OCI-LY1 (cell line): ENCODE measurements at regions not wholly inside any gene's neighbourhood (a gene's known extent, or its start where the extent isn't known, plus 50 kb on each side); places are given as distances from the start of the nearest gene placed in this dataset.

ENCODE experiments used
- H2AFZ ChIP-seq: fragments of 200-600 bp; sonication (generic), shearing (Covaris generic); 2 replicates; pipeline ENCODE4 v1.6.0; 2014; ENCODE audit warnings: antibody characterized with exemption, mild to moderate bottlenecking, low read length
- H3F3A ChIP-seq: fragments of 200-600 bp; sonication (generic), shearing (Covaris generic); 2 replicates; pipeline ENCODE4 v1.6.0; 2014; ENCODE audit warnings: mild to moderate bottlenecking, antibody characterized with exemption, low read length, moderate library complexity; ENCODE audit not compliant: insufficient read depth
- H3K27ac ChIP-seq: fragments of 200-600 bp; sonication (generic); 2 replicates; pipeline ENCODE4 v1.5.1; 2014; ENCODE audit warnings: low read length, mixed run types, mild to moderate bottlenecking, low read depth; ENCODE audit not compliant: poor library complexity, severe bottlenecking
- H3K27me3 ChIP-seq: fragments of 200-600 bp; sonication (generic); 2 replicates; pipeline ENCODE4 v1.6.0; 2014; ENCODE audit warnings: antibody characterized with exemption, mild to moderate bottlenecking, low read length, moderate library complexity; ENCODE audit not compliant: insufficient read depth
- H3K36me3 ChIP-seq: fragments of 200-600 bp; sonication (generic); 2 replicates; pipeline ENCODE4 v1.6.1; 2014; ENCODE audit warnings: mild to moderate bottlenecking, antibody characterized with exemption, low read length, moderate library complexity, mixed read lengths; ENCODE audit not compliant: insufficient read depth
- H3K4me1 ChIP-seq: fragments of 200-600 bp; sonication (generic); 2 replicates; pipeline ENCODE4 v1.5.1; 2014; ENCODE audit warnings: mild to moderate bottlenecking, low read length, moderate library complexity; ENCODE audit not compliant: insufficient read depth, severe bottlenecking
- H3K4me2 ChIP-seq: fragments of 200-600 bp; sonication (generic), shearing (Covaris generic); 2 replicates; pipeline ENCODE4 v1.6.1; 2014; ENCODE audit warnings: low read length
- H3K4me3 ChIP-seq: fragments of 200-600 bp; sonication (generic); 2 replicates; pipeline ENCODE4 v1.5.1; 2014; ENCODE audit warnings: low read length, low read depth, mild to moderate bottlenecking, mixed read lengths; ENCODE audit not compliant: poor library complexity, severe bottlenecking
- H3K79me2 ChIP-seq: fragments of 200-600 bp; shearing (Covaris generic); 2 replicates; pipeline ENCODE4 v1.6.1; 2016; ENCODE audit warnings: mixed run types, low read length, mixed read lengths; ENCODE audit not compliant: insufficient read depth
- H3K9ac ChIP-seq: fragments of 200-600 bp; sonication (generic), shearing (Covaris generic); 2 replicates; pipeline ENCODE4 v1.6.1; 2014; ENCODE audit warnings: mild to moderate bottlenecking, low read length, mixed read lengths
- H3K9me2 ChIP-seq: fragments of 200-600 bp; sonication (generic), shearing (Covaris generic); 2 replicates; pipeline ENCODE4 v1.6.1; 2014; ENCODE audit warnings: low read depth, mild to moderate bottlenecking, low read length, mixed read lengths
- H3K9me3 ChIP-seq: fragments of 200-600 bp; shearing (Covaris generic); 2 replicates; pipeline ENCODE4 v1.6.1; 2014; ENCODE audit warnings: low read length, mixed read lengths
- H4K20me1 ChIP-seq: fragments of 200-600 bp; sonication (generic), shearing (Covaris generic); 2 replicates; pipeline ENCODE4 v1.6.0; 2016; ENCODE audit warnings: mild to moderate bottlenecking, low read length; ENCODE audit not compliant: insufficient read depth
- EZH2 ChIP-seq: fragments of 200-600 bp; sonication (generic), shearing (Covaris generic); IDR thresholded peaks from 2 replicates; pipeline ENCODE4 v1.8.0; 2017; ENCODE audit warnings: borderline replicate concordance, mixed run types, mild to moderate bottlenecking, antibody characterized with exemption, low read length, moderate library complexity, mixed read lengths
- TF ChIP-seq, protein P1 (sequence below): fragments of 200-600 bp; sonication (generic), shearing (Covaris generic); IDR thresholded peaks from 2 replicates; pipeline ENCODE4 v1.5.1; 2017; ENCODE audit warnings: mild to moderate bottlenecking, antibody characterized with exemption, low read length, moderate library complexity, mixed read lengths

DNA sequence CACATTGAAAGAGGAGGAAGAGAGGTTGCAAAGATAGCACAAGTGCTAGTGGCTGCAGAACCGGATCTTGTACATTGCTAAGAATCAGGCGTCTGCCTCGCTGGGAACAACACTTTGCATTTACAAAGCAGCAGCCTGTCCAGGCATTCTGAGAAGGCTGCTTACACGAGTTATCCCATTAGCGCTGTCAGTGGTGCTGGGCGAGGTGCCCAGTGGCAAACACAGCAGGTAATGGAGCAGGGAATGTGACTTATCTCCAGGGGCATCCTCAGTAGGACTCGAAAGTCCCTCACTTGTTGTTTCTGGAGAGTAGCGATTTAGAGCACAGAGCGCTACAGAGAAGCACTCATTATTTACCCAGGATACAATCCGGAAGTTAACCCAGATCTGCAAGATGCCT, 209.6 kb downstream of the OLFM4 start:
- Histone ChIP-seq H3F3A (no peaks in the 10 kb centered on the region), H3K9ac (no peak overlapping the region), H3K4me1 (no peaks in the 10 kb centered on the region), H3K4me2 (no peak overlapping the region), H3K79me2 (no peaks in the 10 kb centered on the region), H3K27me3 (no peaks in the 10 kb centered on the region), H3K27ac (no peak overlapping the region), H3K4me3 (no peak overlapping the region), H3K36me3 (no peaks in the 10 kb centered on the region), H3K9me2 (no peaks in the 10 kb centered on the region), H2AFZ (no peak overlapping the region), H4K20me1 (no peaks in the 10 kb centered on the region), H3K9me3 (no peaks in the 10 kb centered on the region)
- no peak for TF ChIP-seq EZH2
- TF ChIP-seq, protein P1, sequence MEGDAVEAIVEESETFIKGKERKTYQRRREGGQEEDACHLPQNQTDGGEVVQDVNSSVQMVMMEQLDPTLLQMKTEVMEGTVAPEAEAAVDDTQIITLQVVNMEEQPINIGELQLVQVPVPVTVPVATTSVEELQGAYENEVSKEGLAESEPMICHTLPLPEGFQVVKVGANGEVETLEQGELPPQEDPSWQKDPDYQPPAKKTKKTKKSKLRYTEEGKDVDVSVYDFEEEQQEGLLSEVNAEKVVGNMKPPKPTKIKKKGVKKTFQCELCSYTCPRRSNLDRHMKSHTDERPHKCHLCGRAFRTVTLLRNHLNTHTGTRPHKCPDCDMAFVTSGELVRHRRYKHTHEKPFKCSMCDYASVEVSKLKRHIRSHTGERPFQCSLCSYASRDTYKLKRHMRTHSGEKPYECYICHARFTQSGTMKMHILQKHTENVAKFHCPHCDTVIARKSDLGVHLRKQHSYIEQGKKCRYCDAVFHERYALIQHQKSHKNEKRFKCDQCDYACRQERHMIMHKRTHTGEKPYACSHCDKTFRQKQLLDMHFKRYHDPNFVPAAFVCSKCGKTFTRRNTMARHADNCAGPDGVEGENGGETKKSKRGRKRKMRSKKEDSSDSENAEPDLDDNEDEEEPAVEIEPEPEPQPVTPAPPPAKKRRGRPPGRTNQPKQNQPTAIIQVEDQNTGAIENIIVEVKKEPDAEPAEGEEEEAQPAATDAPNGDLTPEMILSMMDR, result no peak

DNA sequence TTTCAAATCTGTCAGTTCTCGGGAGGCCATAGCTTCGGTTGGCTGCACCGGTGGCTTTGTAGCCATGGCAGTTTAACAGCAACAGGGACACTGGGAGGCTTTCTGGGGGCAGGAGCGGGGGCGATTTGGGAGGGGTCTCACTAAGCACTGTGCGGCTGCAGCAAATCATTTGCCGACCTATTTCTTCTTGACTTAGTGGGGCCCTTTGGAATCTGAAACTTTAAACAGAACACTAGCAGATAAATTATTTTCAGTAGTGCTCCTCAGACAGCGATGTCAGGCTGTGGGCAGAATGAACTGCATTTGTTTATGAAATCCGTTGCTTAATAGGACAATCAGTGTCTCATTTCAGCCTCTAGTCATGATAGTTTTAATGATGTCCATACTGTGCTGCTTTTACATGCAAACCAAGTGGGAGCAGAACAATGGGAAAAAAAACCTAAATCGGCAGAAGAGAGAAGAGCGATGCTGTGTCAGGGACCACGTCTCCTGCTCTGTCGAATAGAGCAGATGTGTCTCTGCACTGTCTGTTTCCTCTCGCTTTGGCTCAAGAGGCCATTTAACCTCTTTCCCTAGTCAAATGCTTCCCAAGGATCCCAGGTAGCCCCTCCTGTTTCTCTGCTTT, 211.9 kb downstream of the OLFM4 start:
- Histone ChIP-seq H3K4me1 (no peaks in the 10 kb centered on the region), H3K36me3 (no peaks in the 10 kb centered on the region), H3K27ac (no peak overlapping the region), H2AFZ (no peak overlapping the region), H3F3A (no peaks in the 10 kb centered on the region), H3K9me3 (no peaks in the 10 kb centered on the region), H3K79me2 (no peaks in the 10 kb centered on the region), H3K4me3 (no peak overlapping the region), H3K9ac (no peak overlapping the region), H3K27me3 (no peaks in the 10 kb centered on the region), H4K20me1 (no peaks in the 10 kb centered on the region), H3K4me2 (no peak overlapping the region), H3K9me2 (no peaks in the 10 kb centered on the region)
- no peak for TF ChIP-seq EZH2
- TF ChIP-seq, protein P1, result no peak

DNA sequence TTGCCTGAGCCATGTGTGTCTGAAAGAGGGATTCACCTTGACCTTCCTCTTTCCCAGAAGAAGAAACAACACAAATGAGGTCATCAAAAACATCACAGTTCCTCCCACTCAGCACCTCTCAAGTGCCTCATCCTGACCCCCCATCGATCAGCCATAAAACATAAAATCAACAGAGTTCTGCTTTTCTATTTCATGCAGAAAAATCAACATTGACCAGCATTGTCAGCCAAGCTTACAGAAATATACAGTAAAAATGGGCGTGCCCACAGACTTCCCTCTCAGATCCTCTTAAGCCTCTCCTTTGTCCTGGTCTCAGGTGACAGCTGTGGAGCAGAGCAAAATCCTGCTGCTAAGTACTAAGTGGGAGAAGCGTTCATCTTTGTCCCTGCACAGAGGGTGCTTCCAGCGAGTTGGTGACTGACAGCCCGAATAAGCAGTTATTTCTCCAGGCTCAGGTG, 213.3 kb downstream of the OLFM4 start:
- no peaks in the 10 kb centered on the region for H3K9me2 ChIP-seq
- no peak overlapping the region for H3K27ac ChIP-seq
- H4K20me1 ChIP-seq, result no peaks in the 10 kb centered on the region
- H3K79me2 ChIP-seq, result no peaks in the 10 kb centered on the region
- no peak overlapping the region for H3K4me2 ChIP-seq
- no peak overlapping the region for H3K9ac ChIP-seq
- no peak overlapping the region for H3K4me3 ChIP-seq
- H3K36me3 ChIP-seq, result no peaks in the 10 kb centered on the region
- H3K27me3 ChIP-seq, result no peaks in the 10 kb centered on the region
- H3K9me3 ChIP-seq, result no peaks in the 10 kb centered on the region
- H3F3A ChIP-seq, result no peaks in the 10 kb centered on the region
- H3K4me1 ChIP-seq, result no peaks in the 10 kb centered on the region
- H2AFZ ChIP-seq, result no peak overlapping the region
- TF ChIP-seq, protein P1, result no peak
- no peak for TF ChIP-seq EZH2
